GM12891 (cell line): ENCODE measurements at regions not wholly inside any gene's neighbourhood (a gene's known extent, or its start where the extent isn't known, plus 50 kb on each side); places are given as distances from the start of the nearest gene placed in this dataset.

ENCODE experiments used
- DNase-seq: peaks from one replicate; pipeline ENCODE4 v3.0.0; 2011; ENCODE audit warnings: low spot score; ENCODE audit not compliant: insufficient read length
- FAIRE-seq: peaks from 2 replicates; lab custom pipeline; 2011; peaks lifted over from hg19 to GRCh38; lab: Jason Lieb, UNC
- PAX5 ChIP-seq: IDR thresholded peaks from 2 replicates; pipeline ENCODE4 v1.6.1; 2011; ENCODE audit warnings: low read length, moderate library complexity, mild to moderate bottlenecking; ENCODE audit not compliant: insufficient read depth, severe bottlenecking
- POLR2A ChIP-seq: IDR thresholded peaks from 2 replicates; pipeline ENCODE4 v1.6.1; 2011; ENCODE audit warnings: low read depth, low read length, control low read depth
- POLR2AphosphoS5 ChIP-seq: IDR thresholded peaks from 2 replicates; pipeline ENCODE4 v1.6.1; 2011; ENCODE audit warnings: low read depth, low read length, control low read depth
- POU2F2 ChIP-seq: IDR thresholded peaks from 2 replicates; pipeline ENCODE4 v1.6.1; 2011; ENCODE audit warnings: low read depth, mild to moderate bottlenecking, control low read depth, low read length, moderate library complexity
- SPI1 ChIP-seq: IDR thresholded peaks from 2 replicates; pipeline ENCODE4 v1.6.1; 2011; ENCODE audit warnings: low read depth, low read length, control low read depth
- TAF1 ChIP-seq: IDR thresholded peaks from 2 replicates; pipeline ENCODE4 v1.6.1; 2011; ENCODE audit warnings: low read depth, low read length, control low read depth

DNA sequence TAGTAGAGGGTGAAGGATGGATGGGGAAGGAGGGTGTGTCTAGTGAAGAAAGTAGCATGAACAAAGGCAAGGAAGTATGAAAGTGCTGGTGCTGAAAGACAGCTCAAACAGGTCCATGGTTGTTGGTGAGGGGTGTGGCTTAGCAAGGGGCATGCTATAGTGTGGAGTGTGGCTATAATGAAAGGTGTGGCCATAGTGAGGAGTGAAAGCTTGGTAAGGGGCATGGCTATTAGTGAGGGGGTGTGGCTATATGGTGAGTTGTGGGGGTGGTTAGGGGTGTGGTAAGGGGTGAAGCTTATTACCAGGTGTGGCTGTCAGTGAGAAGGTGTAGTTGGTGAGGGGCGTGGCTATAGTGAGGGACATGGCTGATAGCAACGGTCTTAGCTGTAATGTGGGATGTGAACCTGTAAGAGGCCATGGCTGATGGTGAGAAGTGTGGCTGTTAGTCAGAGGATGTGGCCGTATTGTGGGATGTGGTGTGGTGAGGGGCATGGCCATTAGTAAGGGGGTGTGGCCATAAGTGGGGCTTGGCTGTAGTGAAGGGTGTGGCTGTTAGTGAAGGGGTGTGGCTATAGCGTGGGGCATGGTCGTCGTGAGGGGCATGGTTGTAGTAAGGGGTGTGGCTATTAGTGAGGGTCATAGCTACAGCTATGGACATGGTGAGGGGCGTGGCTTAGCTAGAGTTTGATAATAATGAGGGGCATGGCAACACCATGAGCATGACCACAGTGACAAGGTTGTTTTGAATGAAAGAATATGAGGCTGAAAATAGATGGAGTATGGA is 549.6 kb downstream of the FBXO15 start:
- no peak for FAIRE-seq
- no peak for DNase-seq
- no peak for TF ChIP-seq TAF1
- TF ChIP-seq SPI1, result no peak
- TF ChIP-seq PAX5, result no peak
- no peak for TF ChIP-seq POLR2A

GRCh38 chr18:73594749-73595148 is 552.9 kb downstream of the FBXO15 start:
- DNase-seq (no peak), FAIRE-seq (no peak)
- TF ChIP-seq POU2F2 (no peak), POLR2A (no peak), PAX5 (no peak), SPI1 (no peak)

- TF ChIP-seq POU2F2 (no peak), TAF1 (no peak), PAX5 (no peak), SPI1 (no peak), POLR2A (no peak), POLR2AphosphoS5 (no peak)
- no peak for FAIRE-seq
Observed at GRCh38 chr18:73593207-73593606, 554.4 kb downstream of the FBXO15 start.

GRCh38 chr18:73590950-73591349 is 556.7 kb downstream of the FBXO15 start:
- FAIRE-seq, result no peak
- TF ChIP-seq PAX5 (no peak), POLR2A (no peak), POU2F2 (no peak), POLR2AphosphoS5 (no peak), TAF1 (no peak), SPI1 (no peak)
- no peak for DNase-seq

More at GRCh38 chr18:73593207-73593606, 554.4 kb downstream of the FBXO15 start:
- no peak for DNase-seq

DNA sequence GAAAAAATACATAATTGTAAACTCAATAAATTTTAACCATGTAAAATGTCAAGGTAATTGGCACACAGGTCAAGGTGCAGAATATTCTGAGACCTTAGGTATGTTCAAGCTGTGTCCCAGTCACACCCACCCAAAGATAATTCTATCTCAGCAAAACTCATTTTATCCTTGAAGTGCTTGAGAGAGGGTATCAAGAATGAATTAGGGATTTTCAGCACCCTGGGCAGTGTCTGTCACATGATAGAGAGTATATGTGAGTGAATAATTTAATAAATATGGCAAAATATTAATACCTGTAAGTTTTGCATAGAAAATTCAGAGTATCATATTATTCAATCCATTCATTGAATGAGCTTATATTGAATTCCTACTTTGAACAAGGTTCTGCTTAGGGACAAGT is 567.9 kb downstream of the FBXO15 start:
- FAIRE-seq (no peak), DNase-seq (no peak)
- no peak for TF ChIP-seq SPI1
- TF ChIP-seq TAF1, result no peak
- no peak for TF ChIP-seq POLR2AphosphoS5
- TF ChIP-seq PAX5, result no peak
- TF ChIP-seq POU2F2, result no peak
- TF ChIP-seq POLR2A, result no peak

GRCh38 chr18:73577365-73577764 is 570.3 kb downstream of the FBXO15 start:
- FAIRE-seq, result no peak
- no peak for TF ChIP-seq POLR2A
- no peak for TF ChIP-seq PAX5
- no peak for TF ChIP-seq SPI1
- no peak for TF ChIP-seq POU2F2
- no peak for TF ChIP-seq POLR2AphosphoS5
- no peak for TF ChIP-seq TAF1
- no peak for DNase-seq

DNA sequence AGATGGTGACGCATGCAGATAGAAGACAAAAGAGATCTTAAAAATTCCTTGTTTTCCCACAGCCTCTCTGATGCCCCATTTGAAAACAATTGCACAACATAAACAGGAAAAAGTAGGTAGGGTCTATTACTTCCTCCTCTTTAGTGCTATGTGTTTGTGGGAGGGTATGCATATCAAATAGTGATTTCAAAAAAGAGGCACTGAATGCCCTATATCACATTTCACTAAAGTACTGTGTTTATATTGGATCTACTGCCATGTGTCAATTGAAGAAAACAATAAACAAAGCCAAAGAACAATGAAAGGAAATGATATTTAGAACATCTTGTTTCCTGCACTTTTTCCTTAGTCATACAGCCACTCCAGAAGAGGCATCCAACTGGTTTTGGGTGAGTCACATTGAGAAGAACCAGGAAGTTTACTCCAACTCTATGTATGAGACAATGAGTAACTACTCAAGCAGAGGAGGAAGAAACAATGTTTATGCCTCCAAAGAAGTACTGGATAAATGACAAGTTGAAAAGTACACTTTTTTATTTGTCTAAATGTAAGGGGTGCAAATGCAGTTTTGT is 583.6 kb downstream of the FBXO15 start:
- no peak for TF ChIP-seq TAF1
- no peak for TF ChIP-seq POLR2A
- no peak for TF ChIP-seq SPI1
- no peak for TF ChIP-seq POLR2AphosphoS5
- TF ChIP-seq POU2F2, result no peak
- no peak for TF ChIP-seq PAX5
- no peak for FAIRE-seq
- no peak for DNase-seq

GRCh38 chr18:73563345-73563744 is 584.3 kb downstream of the FBXO15 start:
- DNase-seq (no peak), FAIRE-seq (no peak)
- TF ChIP-seq SPI1, result no peak
- TF ChIP-seq POLR2A, result no peak
- TF ChIP-seq POLR2AphosphoS5, result no peak
- TF ChIP-seq TAF1, result no peak
- no peak for TF ChIP-seq PAX5
- no peak for TF ChIP-seq POU2F2

- no peak for TF ChIP-seq POLR2A
- no peak for TF ChIP-seq POU2F2
- no peak for TF ChIP-seq TAF1
- TF ChIP-seq PAX5, result no peak
- no peak for TF ChIP-seq SPI1
- no peak for TF ChIP-seq POLR2AphosphoS5
- DNase-seq, result no peak
- no peak for FAIRE-seq
Observed at GRCh38 chr18:73556904-73557303, 590.7 kb downstream of the FBXO15 start.
